GM11168 (cell line): ENCODE measurements at regions not wholly inside any gene's neighbourhood (a gene's known extent, or its start where the extent isn't known, plus 50 kb on each side); places are given as distances from the start of the nearest gene placed in this dataset.
"Not testable (repeated sequence)": the region's sequence is repeated elsewhere in the genome, so short reads cannot be mapped to it uniquely, and the experiment has no call there.

Source experiments
- in situ Hi-C: fragments of 300-500 bp; cut with MboI; formaldehyde crosslinking; loops from one replicate; pipeline ENCODE4 v1.12.0; 2022; ENCODE audit warnings: low sequenced_read_pairs; ENCODE audit not compliant: unreplicated experiment

GRCh38 chr1:89436856-89437255 lies 73.0 kb downstream of the GBP6 start:
- in situ Hi-C loops, result no loop called here

- in situ Hi-C loops, result not testable (repeated sequence)
Measured at GRCh38 chr1:89438301-89438700, 74.4 kb downstream of the GBP6 start.

GRCh38 chr1:89440911-89441310 lies 77.1 kb downstream of the GBP6 start:
- in situ Hi-C loops, result loop anchor here (10.0 kb wide), 1 partner anchor 76 kb away; the partner anchor contains the start of gene GBP6

GRCh38 chr1:89444791-89445190 lies 79.8 kb upstream of the LRRC8B start:
- in situ Hi-C loops, result loop anchor here (10.0 kb wide), 1 partner anchor 80 kb away; the partner anchor contains the start of gene GBP6

- in situ Hi-C loops, result no loop called here
Measured at GRCh38 chr1:89451011-89451410, 73.6 kb upstream of the LRRC8B start.

GRCh38 chr1:89453123-89453972 lies 71.3 kb upstream of the LRRC8B start:
- in situ Hi-C loops, result no loop called here

- in situ Hi-C loops, result no loop called here
Measured at GRCh38 chr1:89454845-89455521, 69.6 kb upstream of the LRRC8B start.

GRCh38 chr1:89457046-89457445 lies 67.6 kb upstream of the LRRC8B start:
- in situ Hi-C loops, result no loop called here

GRCh38 chr1:89459081-89459480 lies 65.5 kb upstream of the LRRC8B start:
- in situ Hi-C loops, result no loop called here

GRCh38 chr1:89460325-89460724 lies 64.3 kb upstream of the LRRC8B start:
- in situ Hi-C loops, result no loop called here

- in situ Hi-C loops, result no loop called here
Measured at GRCh38 chr1:89462250-89462649, 62.4 kb upstream of the LRRC8B start.

- in situ Hi-C loops, result no loop called here
Measured at GRCh38 chr1:89464008-89464407, 60.6 kb upstream of the LRRC8B start.

- in situ Hi-C loops, result no loop called here
Measured at GRCh38 chr1:89465201-89465600, 59.4 kb upstream of the LRRC8B start.

GRCh38 chr1:89466307-89466930 lies 58.2 kb upstream of the LRRC8B start:
- in situ Hi-C loops, result no loop called here

GRCh38 chr1:89472253-89472652 lies 52.4 kb upstream of the LRRC8B start:
- in situ Hi-C loops, result loop anchor here (10.0 kb wide), 1 partner anchor 283 kb away; no protein-coding TSS in a partner anchor

GRCh38 chr1:89472886-89473417 lies 51.7 kb upstream of the LRRC8B start:
- in situ Hi-C loops, result loop anchor here (10.0 kb wide), 1 partner anchor 282 kb away; no protein-coding TSS in a partner anchor
